Testis (tissue), 2 donors: ENCODE measurements at regions not wholly inside any gene's neighbourhood (a gene's known extent, or its start where the extent isn't known, plus 50 kb on each side); places are given as distances from the start of the nearest gene placed in this dataset.

ENCODE experiments used
- DNase-seq: peaks from one replicate; pipeline ENCODE4 v3.0.0-alpha.2; 2019
- H3K27ac ChIP-seq, 2 donors: fragments of 200-600 bp; sonication (generic); one replicate each; pipeline ENCODE4 v1.5.1; 2019
- H3K27me3 ChIP-seq: fragments of 200-600 bp; sonication (generic); one replicate; pipeline ENCODE4 v1.5.1; 2019
- H3K36me3 ChIP-seq: fragments of 200-600 bp; sonication (generic); one replicate; pipeline ENCODE4 v1.5.1; 2017; ENCODE audit warnings: low read depth; ENCODE audit errors: missing control alignments
- H3K4me1 ChIP-seq: fragments of 200-600 bp; sonication (generic); one replicate; pipeline ENCODE4 v1.5.1; 2019
- H3K4me3 ChIP-seq, 2 donors: fragments of 200-600 bp; sonication (generic); one replicate each; pipeline ENCODE4 v1.5.1; 2017 to 2019
- H3K9me3 ChIP-seq: fragments of 200-600 bp; sonication (generic); one replicate; pipeline ENCODE4 v1.5.1; 2017
- CTCF ChIP-seq, 3 experiments: fragments of 450-650 bp in 2 of 3; fragments of 200-600 bp in 1 of 3; sonication (generic) in 1 of 3; IDR thresholded peaks; one replicate each; pipeline ENCODE4 v1.5.1; 2016 to 2019; ENCODE audit warnings: antibody characterized with exemption in 3 of 3, mild to moderate bottlenecking in 2 of 3, moderate library complexity in 1 of 3
- POLR2A ChIP-seq: fragments of 450-650 bp; IDR thresholded peaks from one replicate; pipeline ENCODE4 v1.6.1; 2017; ENCODE audit warnings: antibody characterized with exemption, mild to moderate bottlenecking, moderate library complexity
- WGBS, 2 donors: methylation state at CpG; one replicate each; pipeline ENCODE4 v1.1.5; 2018; 5-methylcytosine and 5-hydroxymethylcytosine counted together
- intact Hi-C: fragments of 100-400 bp; cut with DNase I; formaldehyde crosslinking; loops from one replicate; pipeline ENCODE4 v1.15.1; 2023; ENCODE audit warnings: low total_unique reads

- intact Hi-C loops = no loop called here
- H3K9me3 ChIP-seq = no peaks in the 10 kb centered on the region
- DNase-seq = no peak
- WGBS, 2 donors = 85 to 92% methylated on average over 3 of the region's 4 CpGs
- H3K4me3 ChIP-seq = no peak overlapping the region
- no peak overlapping the region for H3K27ac ChIP-seq
- H3K4me1 ChIP-seq = no peaks in the 10 kb centered on the region
- TF ChIP-seq POLR2A (no peak), CTCF (IDR thresholded peaks at IDR 0.05) (no peak)
- no peaks in the 10 kb centered on the region for H3K36me3 ChIP-seq
- no peaks in the 10 kb centered on the region for H3K27me3 ChIP-seq
These were observed 558.8 kb upstream of the GHITM start for GRCh38 chr10:83580373-83581012.

DNA sequence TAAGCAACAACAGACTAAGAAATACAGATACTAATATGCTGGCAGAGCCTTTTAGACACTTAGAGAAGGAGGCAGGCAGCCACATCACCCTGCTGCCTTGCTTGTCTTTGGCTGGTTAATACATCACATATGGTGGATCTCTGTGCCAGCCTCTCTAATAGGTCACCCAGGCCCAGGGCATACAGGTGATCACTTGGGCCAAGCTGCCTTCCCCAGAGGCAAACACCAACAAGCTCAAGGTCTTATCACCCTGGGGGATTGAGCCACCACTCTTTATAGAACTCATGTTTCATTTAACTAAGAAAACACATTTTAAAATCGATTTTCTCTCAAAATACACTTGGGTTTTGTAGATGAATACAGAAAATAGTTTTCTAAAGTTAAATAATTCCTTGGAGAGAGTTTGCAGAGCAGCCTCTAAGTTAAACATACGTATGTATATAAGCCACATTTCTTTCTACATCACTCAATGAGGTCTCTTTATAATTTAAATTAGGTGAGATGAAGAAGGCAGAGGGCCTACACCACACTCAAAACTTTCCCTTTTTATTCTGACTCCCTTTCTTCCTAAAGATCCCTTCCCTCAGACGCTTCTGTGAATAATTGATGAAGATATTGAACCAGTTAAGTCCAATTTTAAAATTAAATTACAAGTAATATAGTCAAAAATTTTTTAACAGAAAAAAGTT is 556.8 kb upstream of the GHITM start:
- TF ChIP-seq CTCF (IDR thresholded peaks at IDR 0.05) = no peak
- TF ChIP-seq POLR2A = no peak
- no peak overlapping the region for H3K27ac ChIP-seq
- no peak overlapping the region for H3K4me3 ChIP-seq
- H3K9me3 ChIP-seq = no peaks in the 10 kb centered on the region
- H3K36me3 ChIP-seq = no peaks in the 10 kb centered on the region
- no peaks in the 10 kb centered on the region for H3K4me1 ChIP-seq
- intact Hi-C loops = no loop called here
- 81 to 93% methylated on average over 3 of the region's 3 CpGs for WGBS, 2 donors
- no peaks in the 10 kb centered on the region for H3K27me3 ChIP-seq
- DNase-seq = no peak

DNA sequence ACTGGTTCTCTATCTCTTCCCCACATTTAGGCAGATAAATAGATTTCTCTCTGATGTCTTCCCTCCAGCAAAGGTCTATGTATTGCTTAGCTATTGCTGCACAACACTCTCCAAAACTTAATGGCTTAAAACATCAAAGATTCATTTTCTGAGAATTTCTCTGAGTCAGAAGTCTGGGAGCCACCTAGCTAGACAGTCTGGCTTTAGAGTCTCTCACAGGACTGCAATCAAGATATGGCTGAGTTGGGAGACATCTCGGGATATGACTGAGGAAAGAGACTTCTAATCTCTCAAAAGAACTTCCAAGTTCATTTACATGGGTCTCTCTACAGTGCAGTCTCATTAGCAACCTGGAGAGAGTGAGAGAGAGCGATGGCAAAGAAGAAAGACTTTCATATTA is 553.6 kb upstream of the GHITM start:
- 76 to 94% methylated on average over 2 of the region's 2 CpGs for WGBS, 2 donors
- TF ChIP-seq POLR2A (no peak), CTCF (IDR thresholded peaks at IDR 0.05) (no peak)
- DNase-seq = no peak
- Histone ChIP-seq H3K4me3 (no peak overlapping the region), H3K9me3 (no peaks in the 10 kb centered on the region), H3K4me1 (no peaks in the 10 kb centered on the region), H3K36me3 (no peaks in the 10 kb centered on the region), H3K27ac (no peak overlapping the region), H3K27me3 (no peaks in the 10 kb centered on the region)
- intact Hi-C loops = no loop called here

GRCh38 chr10:83592337-83592935 is 546.9 kb upstream of the GHITM start:
- no peaks in the 10 kb centered on the region for H3K4me1 ChIP-seq
- H3K27ac ChIP-seq = no peak overlapping the region
- 96 to 98% methylated on average over 1 of the region's 1 CpG for WGBS, 2 donors
- intact Hi-C loops = no loop called here
- H3K27me3 ChIP-seq = no peaks in the 10 kb centered on the region
- H3K36me3 ChIP-seq = no peaks in the 10 kb centered on the region
- no peak for TF ChIP-seq POLR2A
- TF ChIP-seq CTCF (IDR thresholded peaks at IDR 0.05) = no peak
- no peak overlapping the region for H3K4me3 ChIP-seq
- no peaks in the 10 kb centered on the region for H3K9me3 ChIP-seq
- no peak for DNase-seq
